WTC11 (cell line): ENCODE measurements at regions not wholly inside any gene's neighbourhood (a gene's known extent, or its start where the extent isn't known, plus 50 kb on each side); places are given as distances from the start of the nearest gene placed in this dataset.

Experiments used
- ATF1 ChIP-seq: sonication (generic); formaldehyde crosslinking; IDR thresholded peaks from 2 replicates; pipeline ENCODE4 v1.8.1; 2023; ENCODE audit warnings: mild to moderate bottlenecking, moderate library complexity, missing genetic modification reagents
- CTCF ChIP-seq: fragments of 200-600 bp; IDR thresholded peaks from 2 replicates; pipeline ENCODE4 v1.8.0; 2022; ENCODE audit warnings: antibody characterized with exemption
- MYBL2 ChIP-seq: sonication (generic); formaldehyde crosslinking; IDR thresholded peaks from 2 replicates; pipeline ENCODE4 v1.8.1; 2023; ENCODE audit warnings: mild to moderate bottlenecking, moderate library complexity, missing genetic modification reagents
- NR3C1 ChIP-seq: sonication (generic); formaldehyde crosslinking; conservative IDR thresholded peaks from 2 replicates; pipeline ENCODE4 v1.8.1; 2023; ENCODE audit warnings: low read depth, mild to moderate bottlenecking, missing genetic modification reagents
- SP1 ChIP-seq: sonication (generic); formaldehyde crosslinking; conservative IDR thresholded peaks from 2 replicates; pipeline ENCODE4 v1.8.1; 2022; ENCODE audit warnings: missing genetic modification reagents

DNA sequence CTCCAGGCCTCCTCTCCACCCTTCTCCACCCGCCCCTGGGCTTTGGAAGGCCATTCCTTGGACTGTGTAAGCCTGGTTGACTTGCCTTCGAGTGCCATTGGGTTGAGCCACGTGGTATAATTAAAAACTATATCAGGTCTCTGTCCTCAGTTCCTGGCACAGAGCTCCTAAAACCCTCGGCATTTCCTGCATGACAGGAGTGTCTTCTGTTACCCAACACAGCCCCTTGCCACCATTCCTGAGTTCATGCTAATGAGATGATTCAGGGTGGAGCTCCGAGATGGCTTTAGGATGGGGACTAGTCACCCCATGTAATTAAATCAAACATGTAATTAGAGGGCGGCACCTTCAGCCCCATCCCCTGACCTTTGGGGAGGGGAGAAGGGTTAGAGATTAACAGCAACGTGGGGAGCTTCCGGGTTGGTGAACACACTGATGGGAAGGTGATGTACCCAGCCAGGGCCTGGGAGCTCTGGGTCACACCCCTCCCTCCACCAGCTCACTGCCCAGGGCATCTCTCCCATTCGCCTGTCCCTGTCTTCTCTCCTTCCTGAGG lies 256.4 kb downstream of the FAM43A start:
- TF ChIP-seq NR3C1 (CRISPR knock-in tag) (no peak), CTCF (no peak), SP1 (CRISPR knock-in tag) (no peak), ATF1 (CRISPR knock-in tag) (no peak), MYBL2 (no peak)
